T-helper 17 cell (primary cell): ENCODE measurements at regions not wholly inside any gene's neighbourhood (a gene's known extent, or its start where the extent isn't known, plus 50 kb on each side); places are given as distances from the start of the nearest gene placed in this dataset.

Experiments
- ATAC-seq: fragments of 150-1000 bp; cut with Tn5 transposase; 2 replicates; pipeline ENCODE4 v1.10.0; 2021; ENCODE audit warnings: mild to moderate bottlenecking, moderate library complexity
- DNase-seq, 3 donors: peaks; one replicate each; pipeline versions ENCODE4 v3.0.0 to v3.0.0-alpha.2; 2020 to 2021
- H3K9me3 ChIP-seq: one replicate; pipeline ENCODE4 v1.7.0; 2013; ENCODE audit warnings: low read length, mild to moderate bottlenecking; ENCODE audit not compliant: control insufficient read depth, poor library complexity, severe bottlenecking
- H3K27ac Mint-ChIP-seq: one replicate; pipeline ENCODE4 v1.8.0; 2022; ENCODE audit warnings: mild to moderate bottlenecking, moderate library complexity, mixed read lengths
- H3K27me3 Mint-ChIP-seq: one replicate; pipeline ENCODE4 v1.8.0; 2022; ENCODE audit warnings: mixed read lengths
- H3K36me3 Mint-ChIP-seq: one replicate; pipeline ENCODE4 v1.8.0; 2022; ENCODE audit warnings: low read depth, mixed read lengths
- H3K4me1 Mint-ChIP-seq: one replicate; pipeline ENCODE4 v1.8.0; 2022; ENCODE audit warnings: mild to moderate bottlenecking, mixed read lengths
- H3K4me3 Mint-ChIP-seq: one replicate; pipeline ENCODE4 v1.8.0; 2022; ENCODE audit warnings: mild to moderate bottlenecking, moderate library complexity, mixed read lengths

DNA sequence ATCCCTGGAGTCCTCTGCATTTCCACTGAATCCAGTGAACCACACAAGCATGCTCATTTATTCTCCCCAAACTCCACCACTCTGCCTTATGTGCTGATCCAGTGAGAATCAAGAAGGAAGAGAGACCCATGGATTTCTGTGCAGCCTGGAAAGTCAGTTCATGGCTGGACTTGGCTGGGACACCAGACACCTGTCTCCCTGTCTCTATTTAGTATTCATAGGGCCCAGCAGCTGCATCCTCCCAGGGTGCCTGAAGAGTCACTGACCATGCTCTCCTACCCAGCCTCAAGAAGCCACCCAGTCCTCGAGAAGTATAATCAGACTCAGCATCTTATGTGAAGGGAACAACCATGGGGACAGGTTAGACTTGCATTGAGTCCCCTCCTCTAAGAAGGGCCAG lies 83.2 kb downstream of the ZNF280B start:
- Mint-ChIP-seq H3K36me3 (no peaks in the 10 kb centered on the region), H3K4me1 (peaks cover 2% of the 10 kb centered on the region), H3K27me3 (peaks cover 58% of the 10 kb centered on the region), H3K27ac (no peak overlapping the region), H3K4me3 (no peak overlapping the region)
- ATAC-seq (no peak), DNase-seq (no peak)
- no peaks in the 10 kb centered on the region for H3K9me3 ChIP-seq

GRCh38 chr22:22425783-22426624 lies 82.5 kb downstream of the ZNF280B start:
- DNase-seq = no peak
- Mint-ChIP-seq H3K27me3 (peaks cover 60% of the 10 kb centered on the region), H3K4me1 (peaks cover 2% of the 10 kb centered on the region), H3K4me3 (no peak overlapping the region), H3K27ac (no peak overlapping the region), H3K36me3 (no peaks in the 10 kb centered on the region)
- ATAC-seq = no peak
- no peaks in the 10 kb centered on the region for H3K9me3 ChIP-seq

GRCh38 chr22:22427542-22428065 lies 80.9 kb downstream of the ZNF280B start:
- H3K4me3 Mint-ChIP-seq = no peak overlapping the region
- ATAC-seq (no peak), DNase-seq (no peak)
- no peak overlapping the region for H3K27ac Mint-ChIP-seq
- peaks cover 58% of the 10 kb centered on the region for H3K27me3 Mint-ChIP-seq
- peaks cover 2% of the 10 kb centered on the region for H3K4me1 Mint-ChIP-seq
- H3K36me3 Mint-ChIP-seq = no peaks in the 10 kb centered on the region
- no peaks in the 10 kb centered on the region for H3K9me3 ChIP-seq

GRCh38 chr22:22428222-22429098 lies 80.1 kb downstream of the ZNF280B start:
- ATAC-seq = no peak
- H3K27ac Mint-ChIP-seq = no peak overlapping the region

GRCh38 chr22:22429369-22430108 lies 79.0 kb downstream of the ZNF280B start:
- no peaks in the 10 kb centered on the region for H3K9me3 ChIP-seq
- ATAC-seq = no peak
- peaks cover 6% of the 10 kb centered on the region for H3K4me1 Mint-ChIP-seq
- DNase-seq = no peak
- no peak overlapping the region for H3K4me3 Mint-ChIP-seq
- peak overlapping the region; percentile 73 for H3K27ac Mint-ChIP-seq
- peaks cover 52% of the 10 kb centered on the region for H3K27me3 Mint-ChIP-seq
- H3K36me3 Mint-ChIP-seq = no peaks in the 10 kb centered on the region

More at GRCh38 chr22:22428222-22429098, 80.1 kb downstream of the ZNF280B start:
- no peaks in the 10 kb centered on the region for H3K9me3 ChIP-seq
- H3K4me1 Mint-ChIP-seq = peaks cover 6% of the 10 kb centered on the region
- H3K4me3 Mint-ChIP-seq = no peak overlapping the region
- peaks cover 58% of the 10 kb centered on the region for H3K27me3 Mint-ChIP-seq
- DNase-seq = no peak
- no peaks in the 10 kb centered on the region for H3K36me3 Mint-ChIP-seq

GRCh38 chr22:22430111-22430820 lies 78.3 kb downstream of the ZNF280B start:
- Mint-ChIP-seq H3K27me3 (peaks cover 47% of the 10 kb centered on the region), H3K4me3 (no peak overlapping the region), H3K4me1 (peaks cover 6% of the 10 kb centered on the region), H3K27ac (no peak overlapping the region), H3K36me3 (no peaks in the 10 kb centered on the region)
- H3K9me3 ChIP-seq = no peaks in the 10 kb centered on the region
- DNase-seq (no peak), ATAC-seq (no peak)

GRCh38 chr22:22431271-22432220 lies 77.0 kb downstream of the ZNF280B start:
- Mint-ChIP-seq H3K4me3 (no peak overlapping the region), H3K27me3 (peaks cover 49% of the 10 kb centered on the region), H3K27ac (no peak overlapping the region), H3K4me1 (peaks cover 6% of the 10 kb centered on the region), H3K36me3 (no peaks in the 10 kb centered on the region)
- no peaks in the 10 kb centered on the region for H3K9me3 ChIP-seq
- DNase-seq = peak in 2 of 3 donors; percentile 27 to 49
- ATAC-seq = peak; percentile 74

DNA sequence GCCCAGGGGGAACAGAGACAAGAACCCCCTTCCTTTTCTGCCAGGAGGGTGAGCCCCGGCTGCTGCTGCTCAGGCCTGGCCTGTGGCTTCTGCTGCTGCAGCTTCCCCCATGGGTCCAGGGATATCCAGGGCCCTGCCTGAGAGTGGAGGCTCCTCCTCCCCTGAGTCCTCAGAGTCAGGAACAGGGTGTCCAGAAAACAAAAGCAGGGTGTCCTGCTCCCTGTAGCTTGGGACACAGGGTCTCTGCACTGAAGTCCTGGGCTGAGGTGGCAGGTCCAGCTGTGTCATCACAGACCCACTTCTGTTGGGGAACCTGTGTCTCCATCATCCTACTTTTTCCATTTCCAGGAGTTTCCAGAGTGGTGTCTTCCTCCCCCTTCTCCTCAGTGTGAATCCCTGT lies 76.1 kb downstream of the ZNF280B start:
- Mint-ChIP-seq H3K27ac (no peak overlapping the region), H3K36me3 (no peaks in the 10 kb centered on the region), H3K4me1 (peaks cover 6% of the 10 kb centered on the region), H3K4me3 (peak overlapping the region; percentile 36), H3K27me3 (peaks cover 51% of the 10 kb centered on the region)
- ATAC-seq (no peak), DNase-seq (no peak)
- H3K9me3 ChIP-seq = no peaks in the 10 kb centered on the region

DNA sequence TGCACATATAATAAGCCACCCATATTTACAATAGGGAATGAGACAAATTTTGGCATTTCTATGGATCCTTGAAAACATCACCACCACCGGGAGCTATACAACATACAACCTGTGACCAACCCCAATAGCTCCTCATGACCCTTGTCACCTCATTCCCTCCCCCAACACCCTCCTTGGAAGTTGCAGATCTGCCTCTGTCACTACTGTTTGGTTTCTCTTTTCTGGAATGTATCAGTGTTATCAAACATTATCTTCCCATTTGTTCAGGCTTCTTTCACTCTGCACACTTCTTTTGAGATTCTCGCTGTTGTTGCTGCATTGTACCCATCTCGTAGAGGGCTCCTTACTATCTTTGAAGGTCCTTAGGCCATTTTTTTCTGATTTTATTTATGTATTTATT lies 75.6 kb downstream of the ZNF280B start:
- no peak for DNase-seq
- Mint-ChIP-seq H3K4me1 (peaks cover 6% of the 10 kb centered on the region), H3K27ac (no peak overlapping the region), H3K27me3 (peaks cover 52% of the 10 kb centered on the region), H3K4me3 (peak overlapping the region; percentile 36), H3K36me3 (no peaks in the 10 kb centered on the region)
- no peak for ATAC-seq
- H3K9me3 ChIP-seq = no peaks in the 10 kb centered on the region

- ATAC-seq (no peak), DNase-seq (no peak)
- no peaks in the 10 kb centered on the region for H3K9me3 ChIP-seq
- Mint-ChIP-seq H3K4me1 (peaks cover 6% of the 10 kb centered on the region), H3K4me3 (no peak overlapping the region), H3K27me3 (peaks cover 55% of the 10 kb centered on the region), H3K36me3 (no peaks in the 10 kb centered on the region), H3K27ac (no peak overlapping the region)
These were observed 74.8 kb downstream of the ZNF280B start for GRCh38 chr22:22433770-22434169.
